A549 (cell line): ENCODE measurements at regions not wholly inside any gene's neighbourhood (a gene's known extent, or its start where the extent isn't known, plus 50 kb on each side); places are given as distances from the start of the nearest gene placed in this dataset.

Experiments
- CHD2 ChIP-seq: fragments of 150-350 bp; IDR thresholded peaks from 2 replicates; pipeline ENCODE4 v1.6.1; 2014; ENCODE audit warnings: low read length; ENCODE audit not compliant: partially characterized antibody
- EP300 ChIP-seq, 2 experiments: fragments of >200 bp; sonication (Bioruptor Twin); formaldehyde crosslinking; IDR thresholded peaks; 2 replicates in 1 of 2; 3 replicates in 1 of 2; pipeline ENCODE4 v1.6.1; 2016 to 2017
- HOXA7 ChIP-seq: fragments of 250-450 bp; sonication (Bioruptor Pico); IDR thresholded peaks from 2 replicates; pipeline ENCODE4 v1.5.0; 2020; ENCODE audit warnings: mild to moderate bottlenecking, moderate library complexity
- JUN ChIP-seq, 2 experiments: fragments of >200 bp; sonication (Bioruptor Twin); formaldehyde crosslinking; IDR thresholded peaks; 2 replicates in 1 of 2; 3 replicates in 1 of 2; pipeline ENCODE4 v1.6.1; 2016 to 2017
- JUNB ChIP-seq: fragments of >200 bp; sonication (Bioruptor Twin); formaldehyde crosslinking; IDR thresholded peaks from 2 replicates; pipeline ENCODE4 v1.6.1; 2016
- KDM1A ChIP-seq: fragments of 200-600 bp; sonication (generic); IDR thresholded peaks from 2 replicates; pipeline ENCODE4 v1.6.1; 2016; ENCODE audit warnings: low read depth, mild to moderate bottlenecking
- NFE2L2 ChIP-seq: fragments of 150-350 bp; conservative IDR thresholded peaks from 2 replicates; pipeline ENCODE4 v1.6.1; 2014; ENCODE audit warnings: low read length
- POLR2A ChIP-seq: IDR thresholded peaks from 2 replicates; pipeline ENCODE4 v1.6.1; 2012; ENCODE audit warnings: mild to moderate bottlenecking, low read length
- POLR2AphosphoS2 ChIP-seq: conservative IDR thresholded peaks from 2 replicates; pipeline ENCODE4 v1.6.1; 2012; ENCODE audit warnings: low read length, improper control_type of control experiment, inconsistent platforms
- RAD21 ChIP-seq, 2 experiments: fragments of >200 bp in 1 of 2; sonication (Bioruptor Twin) in 1 of 2; formaldehyde crosslinking in 1 of 2; IDR thresholded peaks in 1 of 2; conservative IDR thresholded peaks in 1 of 2; 2 replicates in 1 of 2; 3 replicates in 1 of 2; pipeline ENCODE4 v1.6.1; 2012 to 2018; ENCODE audit warnings: inconsistent platforms in 1 of 2
- RNF2 ChIP-seq: fragments of 200-600 bp; sonication (generic); IDR thresholded peaks from 2 replicates; pipeline ENCODE4 v1.6.1; 2016; ENCODE audit warnings: low read depth, mild to moderate bottlenecking, antibody characterized with exemption, moderate library complexity, borderline replicate concordance
- TF ChIP-seq, protein P1 (sequence below): fragments of >200 bp; sonication (Bioruptor Twin); formaldehyde crosslinking; IDR thresholded peaks from 3 replicates; pipeline ENCODE4 v1.5.1; 2016
- TF ChIP-seq, protein P2 (sequence below): fragments of 150-350 bp; IDR thresholded peaks from 2 replicates; pipeline ENCODE4 v1.6.1; 2014; ENCODE audit warnings: low read depth, mild to moderate bottlenecking, low read length

GRCh38 chr4:116197317-116197809, 888.0 kb downstream of the TRAM1L1 start:
- no peak for TF ChIP-seq POLR2AphosphoS2
- TF ChIP-seq, protein P1, sequence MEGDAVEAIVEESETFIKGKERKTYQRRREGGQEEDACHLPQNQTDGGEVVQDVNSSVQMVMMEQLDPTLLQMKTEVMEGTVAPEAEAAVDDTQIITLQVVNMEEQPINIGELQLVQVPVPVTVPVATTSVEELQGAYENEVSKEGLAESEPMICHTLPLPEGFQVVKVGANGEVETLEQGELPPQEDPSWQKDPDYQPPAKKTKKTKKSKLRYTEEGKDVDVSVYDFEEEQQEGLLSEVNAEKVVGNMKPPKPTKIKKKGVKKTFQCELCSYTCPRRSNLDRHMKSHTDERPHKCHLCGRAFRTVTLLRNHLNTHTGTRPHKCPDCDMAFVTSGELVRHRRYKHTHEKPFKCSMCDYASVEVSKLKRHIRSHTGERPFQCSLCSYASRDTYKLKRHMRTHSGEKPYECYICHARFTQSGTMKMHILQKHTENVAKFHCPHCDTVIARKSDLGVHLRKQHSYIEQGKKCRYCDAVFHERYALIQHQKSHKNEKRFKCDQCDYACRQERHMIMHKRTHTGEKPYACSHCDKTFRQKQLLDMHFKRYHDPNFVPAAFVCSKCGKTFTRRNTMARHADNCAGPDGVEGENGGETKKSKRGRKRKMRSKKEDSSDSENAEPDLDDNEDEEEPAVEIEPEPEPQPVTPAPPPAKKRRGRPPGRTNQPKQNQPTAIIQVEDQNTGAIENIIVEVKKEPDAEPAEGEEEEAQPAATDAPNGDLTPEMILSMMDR, result no peak
- no peak for TF ChIP-seq NFE2L2
- TF ChIP-seq KDM1A, result no peak
- no peak for TF ChIP-seq EP300 (IDR thresholded peaks at IDR 0.05)
- TF ChIP-seq JUNB, result no peak
- TF ChIP-seq RAD21 (conservative IDR thresholded peaks at IDR 0.05 in 1 of 2, IDR thresholded peaks at IDR 0.05 in 1 of 2), result no peak
- TF ChIP-seq POLR2A, result no peak
- no peak for TF ChIP-seq RNF2
- TF ChIP-seq CHD2, result no peak
- TF ChIP-seq, protein P2, sequence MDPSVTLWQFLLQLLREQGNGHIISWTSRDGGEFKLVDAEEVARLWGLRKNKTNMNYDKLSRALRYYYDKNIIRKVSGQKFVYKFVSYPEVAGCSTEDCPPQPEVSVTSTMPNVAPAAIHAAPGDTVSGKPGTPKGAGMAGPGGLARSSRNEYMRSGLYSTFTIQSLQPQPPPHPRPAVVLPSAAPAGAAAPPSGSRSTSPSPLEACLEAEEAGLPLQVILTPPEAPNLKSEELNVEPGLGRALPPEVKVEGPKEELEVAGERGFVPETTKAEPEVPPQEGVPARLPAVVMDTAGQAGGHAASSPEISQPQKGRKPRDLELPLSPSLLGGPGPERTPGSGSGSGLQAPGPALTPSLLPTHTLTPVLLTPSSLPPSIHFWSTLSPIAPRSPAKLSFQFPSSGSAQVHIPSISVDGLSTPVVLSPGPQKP, result no peak
- TF ChIP-seq HOXA7 (CRISPR knock-in tag), result no peak
- no peak for TF ChIP-seq JUN (IDR thresholded peaks at IDR 0.05)
